NCI-H460 (cell line): ENCODE measurements at regions not wholly inside any gene's neighbourhood (a gene's known extent, or its start where the extent isn't known, plus 50 kb on each side); places are given as distances from the start of the nearest gene placed in this dataset.
A peak's percentile ranks its signal among the peaks of the same experiment; 100 is the strongest.
"Not testable (repeated sequence)": the region's sequence is repeated elsewhere in the genome, so short reads cannot be mapped to it uniquely, and the experiment has no call there.

Source experiments
- DNase-seq: peaks from one replicate; pipeline ENCODE4 v3.0.0-alpha.2; 2016; ENCODE audit warnings: low read depth; ENCODE audit errors: extremely low read depth

DNA sequence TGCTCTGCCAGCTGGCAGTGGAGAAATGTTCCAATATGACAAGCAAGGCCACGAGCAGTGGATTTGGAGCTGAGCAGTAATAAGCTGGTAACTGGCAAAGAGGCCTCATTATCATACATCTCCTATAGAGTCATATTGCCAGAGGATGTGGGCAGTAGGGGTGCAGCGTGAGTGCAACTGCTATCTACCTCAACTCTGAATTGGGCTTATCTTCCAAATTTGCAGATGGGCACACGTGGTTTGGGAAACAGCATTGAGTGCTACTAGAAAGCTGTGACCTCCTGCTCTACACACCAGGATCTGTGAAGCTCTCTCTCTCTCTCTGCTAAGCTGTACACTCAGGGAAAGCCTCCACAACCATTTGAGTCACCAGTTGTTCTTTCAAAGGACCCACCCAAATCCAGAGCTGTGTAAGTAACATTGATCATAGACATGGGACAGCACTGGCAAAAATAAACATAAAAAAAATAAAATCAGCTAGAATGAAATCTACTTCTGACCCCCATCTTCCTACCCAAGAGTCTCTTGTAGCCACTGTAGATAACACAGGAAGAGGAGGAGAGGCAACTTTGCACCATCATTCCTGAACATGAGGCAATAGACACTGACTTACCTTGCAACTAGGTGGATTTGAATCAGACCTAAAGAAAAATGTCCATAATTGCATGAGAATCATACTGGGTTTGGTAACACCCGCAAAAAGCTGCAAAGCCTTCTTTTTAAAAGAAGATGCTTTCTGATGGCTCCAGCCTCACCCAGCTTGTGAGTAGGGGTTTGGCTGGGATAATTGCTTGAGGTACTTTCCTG is 82.9 kb upstream of the THBS1 start:
- DNase-seq: no peak

- DNase-seq: no peak
Measured at GRCh38 chr15:39498629-39499028, 82.2 kb upstream of the THBS1 start.

DNA sequence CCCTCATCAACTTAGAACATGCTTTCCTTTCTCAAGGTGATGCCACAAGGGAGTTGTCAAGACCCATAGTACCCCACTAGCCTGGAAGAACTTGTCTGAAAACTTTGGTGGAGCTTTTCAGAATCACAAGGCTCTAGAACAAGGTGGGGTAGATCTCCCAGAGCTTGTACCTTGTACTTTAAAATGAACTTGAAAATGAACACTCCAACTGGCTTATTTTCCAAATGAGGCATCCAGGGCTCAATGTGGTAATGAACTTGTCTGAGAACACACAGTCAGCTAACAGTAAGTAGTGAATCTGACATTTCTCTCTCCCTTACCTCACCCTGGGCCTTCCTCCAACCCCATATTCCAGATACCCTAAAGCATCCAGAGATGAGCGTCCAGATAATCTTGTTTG is 81.8 kb upstream of the THBS1 start:
- DNase-seq: no peak

GRCh38 chr15:39499681-39500080 is 81.2 kb upstream of the THBS1 start:
- no peak for DNase-seq

GRCh38 chr15:39501366-39502081 is 79.4 kb upstream of the THBS1 start:
- no peak for DNase-seq

DNA sequence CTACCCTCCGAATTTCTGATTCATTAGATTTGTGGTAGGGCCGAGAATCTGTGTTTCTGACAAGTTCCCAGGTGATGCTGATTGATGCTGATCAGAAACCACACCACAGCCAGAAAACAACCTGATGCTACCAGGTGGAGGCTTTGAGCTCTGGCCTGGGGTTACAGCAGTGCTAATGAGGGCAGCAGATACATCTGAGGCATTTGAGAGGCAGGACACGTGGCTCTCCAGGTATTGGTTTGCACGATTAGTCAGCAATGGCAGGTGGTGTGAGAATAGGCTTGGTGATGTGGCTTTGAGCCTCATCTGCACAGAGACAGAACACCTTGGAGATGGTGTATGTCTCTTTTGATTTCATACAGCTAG is 78.8 kb upstream of the THBS1 start:
- no peak for DNase-seq

DNA sequence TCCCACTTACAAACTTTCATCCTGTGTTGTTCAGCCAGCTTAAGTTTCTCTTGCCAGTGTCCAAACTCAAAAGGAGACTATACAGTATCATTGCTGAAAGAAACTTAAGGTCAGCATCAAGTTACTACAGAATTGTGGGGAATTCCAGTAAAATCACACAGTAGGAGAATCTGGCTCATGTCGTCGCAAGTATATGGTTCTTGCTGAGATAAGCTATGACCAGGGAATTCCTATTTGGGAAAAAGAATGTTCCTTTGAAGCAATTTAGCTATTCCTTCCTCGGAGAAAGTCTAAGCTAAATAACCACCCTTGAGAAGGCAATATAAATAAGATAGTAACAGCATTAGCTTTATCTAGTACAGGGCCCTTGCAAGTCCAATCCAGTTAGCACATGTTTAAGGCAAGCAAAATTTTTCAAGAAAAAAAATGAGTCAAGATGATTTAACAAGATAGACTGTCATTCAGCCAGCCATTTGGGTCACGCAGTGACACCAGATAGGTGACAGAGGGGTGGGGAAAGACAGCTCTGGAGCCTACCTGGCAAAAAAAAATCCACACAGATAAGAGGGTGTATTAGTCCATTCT is 78.2 kb upstream of the THBS1 start:
- no peak for DNase-seq

DNA sequence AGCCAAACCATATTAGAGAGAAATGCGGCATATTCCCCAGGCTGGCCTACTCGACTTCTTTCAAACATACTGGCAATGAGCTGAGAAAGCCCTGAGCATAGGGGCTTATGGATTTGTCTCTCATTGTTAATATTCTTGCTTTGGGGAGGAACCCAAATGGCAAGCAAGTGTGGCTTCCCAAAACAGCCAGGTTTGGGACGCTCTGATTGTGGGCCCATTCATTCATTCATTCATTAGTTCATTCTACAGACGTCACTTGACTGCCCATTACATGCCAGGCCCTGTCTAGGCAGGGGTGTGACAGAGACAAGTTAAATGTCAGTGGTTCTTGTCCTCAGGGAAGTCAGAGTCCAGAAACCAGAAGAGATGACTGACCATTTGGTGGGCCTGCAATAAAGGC is 77.4 kb upstream of the THBS1 start:
- no peak for DNase-seq

DNA sequence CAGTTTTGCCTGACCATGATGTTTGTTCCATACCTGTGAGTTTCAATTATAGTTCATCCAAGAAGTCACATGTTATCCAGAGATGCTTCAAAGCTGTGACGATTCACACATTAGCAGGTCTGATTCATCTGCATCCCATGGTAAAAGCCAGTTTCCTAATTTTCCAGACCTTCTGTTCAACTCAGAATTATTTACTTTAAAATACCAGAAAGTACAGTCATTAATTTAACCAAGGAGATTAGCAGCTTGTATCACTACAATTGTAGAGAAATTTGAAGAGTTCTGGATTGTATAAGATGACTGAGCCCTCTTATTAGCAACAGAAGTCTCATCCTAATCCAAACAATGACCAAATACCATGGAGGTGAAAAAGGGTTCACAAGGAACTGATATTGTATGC is 76.1 kb upstream of the THBS1 start:
- no peak for DNase-seq

DNA sequence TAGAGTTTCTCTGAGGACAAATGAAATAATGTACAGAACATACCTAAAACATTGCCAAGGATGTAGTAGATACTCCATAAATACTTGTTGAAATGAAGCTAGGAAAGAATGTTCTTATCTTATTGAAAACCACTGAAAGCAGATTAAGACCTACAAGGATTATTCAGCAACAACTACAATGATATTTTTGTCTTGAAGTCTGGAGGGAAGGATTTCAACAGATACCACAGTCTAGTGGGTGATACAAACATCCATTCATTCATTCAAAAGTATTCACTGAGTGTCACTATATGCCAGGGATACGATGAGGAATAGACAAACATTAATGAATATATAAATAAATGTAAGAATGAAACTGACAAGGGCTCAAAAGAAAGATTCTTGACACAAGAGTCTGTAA is 74.7 kb upstream of the THBS1 start:
- DNase-seq: no peak

GRCh38 chr15:39508536-39508935 is 72.3 kb upstream of the THBS1 start:
- no peak for DNase-seq

DNA sequence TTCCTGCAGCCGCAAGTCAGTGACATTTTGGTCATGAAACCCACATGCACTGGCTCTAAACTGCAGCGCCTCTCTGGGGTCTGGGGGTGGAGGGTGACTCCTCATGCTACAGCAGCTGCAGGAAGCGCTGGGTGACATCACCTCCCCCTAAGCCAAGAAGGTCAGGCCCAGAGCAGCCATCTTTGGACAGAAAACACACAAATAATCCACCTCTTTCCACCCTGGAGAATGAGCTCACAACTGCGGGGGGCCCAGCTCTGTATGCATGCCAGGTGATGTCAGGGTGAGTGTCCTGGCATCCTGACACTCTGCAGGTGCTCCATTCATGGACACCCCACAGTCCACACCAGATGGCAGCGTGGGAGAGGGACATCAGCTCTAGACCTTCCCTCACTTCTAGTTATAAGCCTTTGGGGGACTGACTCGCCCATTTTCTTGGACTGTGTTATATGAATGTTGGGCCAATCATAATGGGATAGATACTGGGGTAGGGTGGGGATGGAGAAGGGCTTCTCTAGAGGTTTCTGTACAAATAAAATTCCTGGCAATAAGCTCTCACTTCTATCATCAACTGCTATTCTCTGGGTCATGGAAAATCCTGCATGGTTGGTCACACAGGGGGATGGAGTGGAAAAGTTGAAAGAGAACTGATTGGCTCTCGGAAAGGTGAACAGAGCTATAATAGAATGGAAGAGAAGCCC is 70.7 kb upstream of the THBS1 start:
- no peak for DNase-seq

GRCh38 chr15:39511000-39511915 is 69.6 kb upstream of the THBS1 start:
- peak; percentile 5 for DNase-seq

- no peak for DNase-seq
Measured at GRCh38 chr15:39511916-39512260, 69.0 kb upstream of the THBS1 start.

- no peak for DNase-seq
Measured at GRCh38 chr15:39512643-39513042, 68.2 kb upstream of the THBS1 start.

- DNase-seq: no peak
Measured at GRCh38 chr15:39513936-39514335, 66.9 kb upstream of the THBS1 start.

- DNase-seq: no peak
Measured at GRCh38 chr15:39514933-39515332, 65.9 kb upstream of the THBS1 start.

DNA sequence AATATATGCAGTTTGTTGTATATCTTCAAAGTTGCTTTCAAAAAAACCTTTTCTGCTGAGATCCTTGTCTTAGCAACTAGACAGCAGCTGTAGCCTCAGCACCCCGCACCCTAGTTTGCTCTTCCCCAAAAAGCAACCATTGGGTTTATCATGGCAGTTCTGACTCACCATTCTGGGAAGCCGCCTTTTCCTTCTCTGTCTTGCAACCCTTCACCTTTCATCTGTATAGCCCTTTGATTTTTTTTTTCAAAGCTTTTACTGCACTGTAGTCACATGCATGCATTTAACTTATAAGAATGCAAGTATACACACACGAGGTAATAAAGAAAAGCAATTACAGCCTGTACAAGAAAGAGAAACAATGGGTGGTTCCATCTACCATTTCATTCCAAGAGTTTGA is 65.1 kb upstream of the THBS1 start:
- no peak for DNase-seq

DNA sequence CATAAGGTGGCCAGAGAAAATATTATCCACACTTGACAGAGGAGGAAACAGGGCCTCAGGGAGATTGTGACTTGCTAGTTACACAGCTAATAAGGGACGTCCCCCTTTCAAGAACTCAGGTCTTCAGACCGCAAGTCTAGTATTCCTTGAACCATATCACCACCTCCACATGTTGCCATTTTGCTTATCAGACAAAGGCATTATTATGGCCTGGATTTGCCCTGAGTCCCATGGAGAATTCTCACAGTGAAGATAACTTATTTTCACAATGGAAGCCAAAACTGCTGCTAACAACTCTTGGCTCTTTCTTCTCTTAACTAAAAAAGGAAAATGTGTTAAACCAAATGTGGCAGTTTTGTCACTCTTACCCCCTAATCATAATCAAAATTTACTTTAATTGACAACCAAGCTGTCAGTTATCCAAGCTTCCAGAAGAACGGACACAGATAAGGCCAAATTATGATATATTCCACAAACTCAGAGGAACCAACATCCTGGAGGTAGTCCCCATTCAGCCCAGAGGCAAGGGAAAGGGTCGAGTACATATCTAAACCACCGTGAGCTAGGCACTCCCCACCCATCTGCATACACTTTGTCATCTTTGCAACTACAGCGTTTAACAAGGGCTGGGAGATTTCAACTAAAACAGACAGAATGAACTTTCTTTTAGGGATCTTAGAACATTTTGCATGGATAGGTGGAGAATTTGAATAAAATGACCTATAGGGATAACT is 63.6 kb upstream of the THBS1 start:
- no peak for DNase-seq

GRCh38 chr15:39523968-39524367 is 56.9 kb upstream of the THBS1 start:
- DNase-seq: not testable (repeated sequence)
